Upper lobe of left lung (tissue), 6 donors: ENCODE measurements at regions not wholly inside any gene's neighbourhood (a gene's known extent, or its start where the extent isn't known, plus 50 kb on each side); places are given as distances from the start of the nearest gene placed in this dataset.
"Not testable (repeated sequence)": the region's sequence is repeated elsewhere in the genome, so short reads cannot be mapped to it uniquely, and the experiment has no call there.

ENCODE experiments used
- ATAC-seq, 2 donors: fragments of 200-7000 bp; cut with Tn5 transposase; one replicate each; pipeline ENCODE4 v1.9.1; 2022; ENCODE audit warnings: mild to moderate bottlenecking in 2 of 2, moderate library complexity in 2 of 2; ENCODE audit not compliant: low FRiP score in 2 of 2
- DNase-seq, 2 donors: peaks; one replicate each; pipeline ENCODE4 v3.0.0-alpha.2; 2019 to 2020
- H3K27ac ChIP-seq, 4 donors: fragments of 200-600 bp; sonication (generic); one replicate each; pipeline ENCODE4 v1.5.1; 2016 to 2019
- H3K27me3 ChIP-seq, 4 donors: fragments of 200-600 bp; sonication (generic); one replicate each; pipeline ENCODE4 v1.5.1; 2017 to 2019
- H3K36me3 ChIP-seq, 4 donors: fragments of 200-600 bp; sonication (generic); one replicate each; pipeline ENCODE4 v1.5.1; 2016 to 2019
- H3K4me1 ChIP-seq, 4 donors: fragments of 200-600 bp; sonication (generic); one replicate each; pipeline ENCODE4 v1.5.1; 2018 to 2019
- H3K4me3 ChIP-seq, 4 donors: fragments of 200-600 bp; sonication (generic); one replicate each; pipeline ENCODE4 v1.5.1; 2017 to 2019; ENCODE audit warnings: mild to moderate bottlenecking in 2 of 4, moderate library complexity in 1 of 4
- H3K9me3 ChIP-seq, 4 donors: fragments of 200-600 bp; sonication (generic); one replicate each; pipeline ENCODE4 v1.5.1; 2018 to 2019
- CTCF ChIP-seq, 6 experiments: fragments of 450-650 bp in 4 of 6; fragments of 200-600 bp in 2 of 6; sonication (generic) in 2 of 6; IDR thresholded peaks; one replicate each; pipeline ENCODE4 v1.5.1; 2016 to 2019; ENCODE audit warnings: antibody characterized with exemption in 6 of 6
- EP300 ChIP-seq, 4 donors: sonication (generic); formaldehyde crosslinking; IDR thresholded peaks; one replicate each; pipeline ENCODE4 v1.5.1; 2017; ENCODE audit warnings: antibody characterized with exemption in 4 of 4, control low read depth in 2 of 4
- POLR2A ChIP-seq, 4 donors: fragments of 450-650 bp; IDR thresholded peaks; one replicate each; pipeline ENCODE4 v1.5.1; 2016 to 2017; ENCODE audit warnings: antibody characterized with exemption in 4 of 4, mild to moderate bottlenecking in 2 of 4
- POLR2AphosphoS5 ChIP-seq, 2 donors: sonication (generic); formaldehyde crosslinking; IDR thresholded peaks; one replicate each; pipeline ENCODE4 v1.5.1; 2017; ENCODE audit warnings: antibody characterized with exemption in 2 of 2
- WGBS, 2 donors: methylation state at CpG; one replicate each; pipeline ENCODE4 v1.1.5; 2017 to 2018; 5-methylcytosine and 5-hydroxymethylcytosine counted together
- donor health status: DM: no; HTN: no; CAD: no; lungs with moderate emphysema.
- donor health status: DM: no; HTN: yes; CAD: no; lungs with severe emphysema.

DNA sequence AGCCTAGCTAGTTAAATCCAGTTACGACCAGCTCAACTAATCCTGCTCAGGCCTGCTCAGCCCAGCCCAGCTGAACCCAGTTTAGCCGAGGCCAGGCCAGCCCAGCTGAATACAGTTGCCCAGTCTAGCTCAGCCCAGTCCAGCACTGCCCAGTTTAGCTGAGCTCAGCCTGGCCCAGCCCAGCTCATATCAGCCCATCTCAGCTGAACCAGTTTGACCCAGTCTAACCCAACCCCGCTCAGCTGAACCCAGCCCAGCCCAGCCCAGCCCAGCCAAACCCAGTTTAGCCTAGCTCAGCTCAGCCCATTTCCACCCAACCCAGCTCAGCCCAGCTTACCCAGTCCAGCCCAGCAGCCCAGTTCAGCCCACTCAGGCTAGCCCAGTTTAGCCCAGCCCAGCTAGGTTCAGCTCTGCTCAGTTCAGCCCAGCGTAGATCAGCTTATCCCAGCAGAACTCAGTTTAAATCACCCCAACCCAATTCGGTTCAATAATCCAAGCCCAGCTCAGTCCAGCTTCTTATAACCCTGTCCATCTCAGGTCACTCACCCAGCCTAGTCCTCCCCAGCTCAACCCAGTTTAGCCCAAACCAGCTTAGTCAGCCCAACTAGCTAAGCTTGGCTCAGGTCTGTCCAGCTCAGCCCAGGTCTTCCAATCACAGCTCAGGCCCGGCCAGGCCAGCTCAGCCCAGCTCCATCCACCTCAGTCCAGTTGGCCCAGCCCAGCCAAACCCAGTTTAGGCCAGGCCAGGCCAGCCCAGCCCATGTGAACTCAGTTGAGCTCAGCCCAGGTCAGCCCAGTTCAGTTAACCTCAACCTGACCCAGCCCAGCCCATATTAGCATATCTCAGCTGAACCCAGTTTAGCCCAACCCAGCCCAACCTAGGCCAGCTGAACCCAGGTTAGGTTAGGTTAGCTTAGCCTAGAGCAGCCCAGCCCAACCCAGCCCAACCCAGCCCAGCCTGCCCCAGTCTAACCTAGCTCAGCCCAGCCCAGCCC, 76.7 kb downstream of the TMEM121 start:
- Histone ChIP-seq H3K27ac (no peak overlapping the region), H3K4me1 (no peaks in the 10 kb centered on the region), H3K4me3 (no peak overlapping the region), H3K27me3 (no peaks in the 10 kb centered on the region), H3K36me3 (no peaks in the 10 kb centered on the region), H3K9me3 (no peaks in the 10 kb centered on the region)
- DNase-seq = peak in 1 of 2 donors; percentile 42
- WGBS, 2 donors = 83 to 90% methylated on average over 3 to 6 of the region's 6 CpGs
- TF ChIP-seq POLR2AphosphoS5 (IDR thresholded peaks at IDR 0.05) (no peak), POLR2A (IDR thresholded peaks at IDR 0.05) (no peak), CTCF (IDR thresholded peaks at IDR 0.05) (no peak), EP300 (IDR thresholded peaks at IDR 0.05) (no peak)
- ATAC-seq = no peak

DNA sequence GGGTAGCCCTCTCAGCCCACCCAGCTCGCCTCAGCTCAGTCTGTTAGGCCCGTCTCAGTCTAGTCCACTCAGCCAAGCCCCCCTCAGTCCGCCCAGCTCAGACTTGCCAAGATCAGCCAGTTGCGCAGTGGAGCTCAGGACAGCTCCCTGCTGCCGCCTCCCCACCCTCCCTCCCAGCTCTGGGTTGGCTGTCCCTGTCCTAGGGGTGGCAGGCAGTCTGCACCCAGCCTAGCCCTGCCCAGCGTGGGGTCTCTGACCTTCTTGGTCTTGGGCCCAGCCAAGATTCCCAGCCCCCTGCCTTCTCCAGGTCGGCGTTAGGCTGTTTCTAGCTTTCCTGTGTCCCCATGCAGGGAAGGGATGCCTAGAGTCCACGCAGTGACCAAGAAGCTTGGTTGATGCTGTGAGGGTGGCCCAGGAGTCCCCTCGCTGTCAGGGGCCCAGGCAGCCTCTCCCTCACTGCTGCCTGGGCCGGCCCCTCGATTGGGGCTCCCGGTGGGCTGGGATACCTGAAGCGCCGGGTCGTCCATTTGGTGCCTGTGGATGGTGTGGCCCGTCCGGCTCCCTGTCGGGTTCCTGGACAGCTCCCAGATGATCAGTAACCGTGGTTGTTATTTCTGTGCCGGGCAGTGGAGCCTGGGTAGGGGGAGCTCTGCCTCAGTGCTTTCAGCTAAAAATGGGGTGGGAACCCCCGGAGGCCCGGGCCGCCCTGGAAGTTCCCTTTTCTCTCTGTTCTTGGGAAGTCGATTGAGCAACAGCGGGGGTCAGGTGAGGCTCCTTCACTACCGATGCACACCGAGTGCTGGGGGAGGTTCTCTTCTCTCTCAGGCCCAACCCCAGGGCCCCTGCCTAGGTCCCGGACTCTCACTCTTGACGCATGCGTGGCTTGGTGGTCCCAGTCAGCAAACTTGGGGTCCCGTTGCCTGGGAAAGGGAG, 78.4 kb downstream of the TMEM121 start:
- not testable (repeated sequence) for H3K27me3 ChIP-seq, H3K36me3 ChIP-seq, ATAC-seq, H3K27ac ChIP-seq, H3K9me3 ChIP-seq, H3K4me1 ChIP-seq, H3K4me3 ChIP-seq
- 73 to 87% methylated on average over 13 to 27 of the region's 32 CpGs for WGBS, 2 donors
- DNase-seq = peak in 1 of 2 donors; percentile 68

DNA sequence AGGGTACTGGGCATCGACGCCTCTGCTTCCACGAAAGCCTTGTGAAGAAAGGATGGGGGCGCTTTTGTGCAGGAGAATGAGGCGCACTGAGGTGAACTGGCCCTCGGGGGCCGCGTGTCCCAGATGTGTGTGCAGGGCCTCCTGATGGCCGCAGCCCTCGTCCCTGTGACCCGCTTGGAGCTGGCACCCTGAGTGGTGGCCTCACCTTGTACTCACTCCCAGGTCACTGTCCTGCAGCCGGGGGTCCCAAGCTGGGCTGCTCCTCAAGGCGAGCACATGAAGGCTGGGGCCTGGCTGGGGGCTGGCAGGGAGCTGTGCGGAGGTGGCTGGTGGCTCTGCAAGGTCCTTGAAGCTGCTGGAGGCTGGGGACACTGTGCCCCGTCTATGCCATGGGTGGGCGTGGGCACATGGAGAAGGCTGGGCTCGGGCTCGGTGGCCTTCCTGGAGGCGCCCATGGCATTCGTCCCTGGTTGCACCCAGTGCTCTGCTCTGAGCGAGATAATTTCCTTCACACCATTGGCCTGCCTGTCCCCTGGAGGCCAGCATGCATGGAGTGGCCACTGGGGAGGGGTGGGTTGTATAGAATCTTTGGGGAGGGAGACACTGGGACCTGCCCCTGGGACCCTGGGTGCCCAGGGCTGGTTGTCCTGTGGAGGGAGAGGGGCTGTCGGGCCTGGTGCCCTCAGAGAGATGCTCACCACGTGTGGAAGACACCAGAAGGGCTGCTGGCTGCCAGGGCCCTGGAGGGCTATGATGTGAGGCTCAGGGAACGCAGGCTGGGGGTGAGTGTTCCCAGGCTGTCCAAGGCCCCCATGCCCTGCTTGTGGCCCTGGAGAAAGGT, 79.3 kb downstream of the TMEM121 start:
- Histone ChIP-seq H3K36me3 (no peaks in the 10 kb centered on the region), H3K27me3 (no peaks in the 10 kb centered on the region), H3K9me3 (no peaks in the 10 kb centered on the region), H3K27ac (no peak overlapping the region), H3K4me1 (no peaks in the 10 kb centered on the region), H3K4me3 (no peak overlapping the region)
- DNase-seq = peak; percentile 15 to 72
- TF ChIP-seq POLR2A (IDR thresholded peaks at IDR 0.05) = no peak
- no peak for TF ChIP-seq POLR2AphosphoS5 (IDR thresholded peaks at IDR 0.05)
- no peak for TF ChIP-seq EP300 (IDR thresholded peaks at IDR 0.05)
- no peak for TF ChIP-seq CTCF (IDR thresholded peaks at IDR 0.05)
- ATAC-seq = peak in 1 of 2 donors; percentile 13
- 85 to 92% methylated on average over 22 to 24 of the region's 24 CpGs for WGBS, 2 donors

DNA sequence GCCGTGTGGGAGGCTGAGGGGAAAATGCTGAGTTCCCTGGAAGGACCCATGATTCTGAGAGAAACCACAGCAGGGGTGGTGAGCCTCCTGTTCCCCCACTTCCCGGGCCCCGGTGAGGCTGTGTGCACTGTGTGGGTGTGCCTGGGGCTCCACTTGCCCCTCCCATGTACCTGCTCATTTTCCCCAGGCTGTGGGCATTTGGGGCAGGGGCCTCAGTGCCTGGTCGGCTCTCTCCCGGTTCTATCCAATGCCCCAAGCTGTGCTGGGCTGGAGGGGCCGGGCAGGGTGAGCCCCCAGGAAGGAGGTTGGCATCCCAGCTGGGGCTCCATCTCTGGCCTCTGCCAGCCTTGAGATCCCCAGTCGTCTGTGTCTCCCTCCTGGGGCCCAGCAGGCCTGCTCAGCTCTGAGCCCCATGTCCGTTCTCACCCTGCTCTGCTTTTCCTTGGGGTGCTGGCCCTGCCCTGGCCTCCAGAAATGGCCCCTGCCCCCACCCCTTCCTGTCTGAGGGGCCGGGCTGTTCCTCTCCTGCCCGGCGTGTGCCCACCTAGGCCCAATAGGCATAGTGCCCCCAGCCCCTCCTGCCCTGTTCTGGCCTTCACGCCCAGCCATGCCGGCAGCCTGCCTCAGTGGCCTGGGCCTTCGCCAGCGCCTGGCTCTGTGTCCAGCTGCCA, 80.1 kb downstream of the TMEM121 start:
- 69 to 87% methylated on average over 11 to 15 of the region's 15 CpGs for WGBS, 2 donors
- not testable (repeated sequence) for H3K36me3 ChIP-seq, H3K4me3 ChIP-seq, H3K9me3 ChIP-seq, H3K27me3 ChIP-seq, H3K4me1 ChIP-seq, H3K27ac ChIP-seq
- DNase-seq (peak in 1 of 2 donors; percentile 55), ATAC-seq (peak in 1 of 2 donors; percentile 12)

DNA sequence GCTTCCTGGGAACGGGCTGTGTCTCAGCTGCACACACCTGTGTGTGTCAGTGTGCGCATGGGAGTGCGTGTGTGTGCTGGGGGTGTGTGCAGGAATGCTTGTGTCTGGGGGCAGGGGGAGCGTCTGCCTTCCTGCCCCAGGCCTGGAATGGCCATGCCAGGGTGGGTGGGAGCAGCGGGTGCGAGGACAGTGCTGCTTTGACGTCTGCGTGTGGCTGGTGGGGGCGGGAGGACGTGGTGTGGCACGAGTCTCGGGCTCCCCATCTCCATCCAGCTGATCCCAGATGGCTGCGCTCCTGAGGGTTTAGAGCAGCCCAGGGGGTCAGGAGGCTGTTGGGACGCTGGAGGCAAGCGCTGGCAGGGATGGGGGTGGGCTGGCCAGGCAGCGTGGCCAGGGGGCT, 80.6 kb downstream of the TMEM121 start:
- H3K27me3 ChIP-seq = not testable (repeated sequence)

GRCh38 chr14:105614987-105615386, 88.6 kb downstream of the TMEM121 start:
- H3K4me3 ChIP-seq, DNase-seq, H3K9me3 ChIP-seq, ATAC-seq, H3K36me3 ChIP-seq, H3K4me1 ChIP-seq, H3K27me3 ChIP-seq, H3K27ac ChIP-seq: not testable (repeated sequence)
- WGBS, 2 donors = 50% methylated on average over 1 of the region's 4 CpGs; no CpG with 5 or more reads in 1 of the 2 donors

More for the DNA sequence above, 80.6 kb downstream of the TMEM121 start:
- H3K4me1 ChIP-seq, ATAC-seq, H3K4me3 ChIP-seq, H3K36me3 ChIP-seq, H3K9me3 ChIP-seq, H3K27ac ChIP-seq: not testable (repeated sequence)
- DNase-seq = peak in 1 of 2 donors; percentile 78
- WGBS, 2 donors = 94% methylated on average over 8 of the region's 16 CpGs; no CpG with 5 or more reads in 1 of the 2 donors

DNA sequence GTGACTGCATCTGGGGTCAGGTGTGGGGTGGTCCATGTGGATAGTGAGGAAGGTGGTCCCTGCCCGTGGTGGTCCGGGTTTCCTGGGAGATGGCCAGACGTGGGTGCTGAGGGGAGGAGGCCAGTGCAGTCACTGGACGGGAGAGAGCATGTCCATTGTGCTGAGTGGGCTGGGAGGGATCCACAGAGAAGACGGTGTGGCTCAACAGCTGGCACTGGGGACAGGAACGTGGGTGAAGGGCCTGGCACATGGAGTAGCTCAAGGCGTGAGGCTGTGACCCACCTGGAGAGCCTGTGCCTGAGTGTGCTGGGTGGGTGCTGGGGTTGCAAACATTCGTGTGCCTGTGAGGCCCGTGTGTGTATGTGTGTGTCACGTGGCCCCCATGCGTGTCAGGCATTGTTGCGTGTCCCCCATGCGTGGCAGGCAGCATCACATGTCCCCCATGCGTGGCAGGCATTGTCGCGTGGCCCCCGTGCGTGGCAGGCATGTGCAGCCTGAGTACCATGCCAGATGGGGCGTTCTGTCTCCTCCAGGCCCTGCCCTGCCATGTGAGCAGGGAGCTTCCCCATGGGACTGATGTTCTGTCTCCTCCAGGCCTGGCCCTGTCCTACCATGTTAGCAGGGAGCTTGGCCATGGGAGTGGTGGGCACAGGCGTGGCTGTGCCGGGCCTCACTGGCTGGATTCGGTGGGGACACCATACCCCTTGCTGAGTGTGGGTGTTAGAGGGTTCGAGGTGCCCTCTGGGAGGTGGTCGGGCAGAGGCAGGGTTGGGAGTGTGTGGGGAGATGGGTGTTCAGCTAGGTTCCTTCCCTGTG, 89.8 kb downstream of the TMEM121 start:
- not testable (repeated sequence) for H3K4me1 ChIP-seq, H3K27ac ChIP-seq, H3K27me3 ChIP-seq, H3K9me3 ChIP-seq, H3K4me3 ChIP-seq, H3K36me3 ChIP-seq
- DNase-seq = peak in 1 of 2 donors; percentile 83
- WGBS, 2 donors = 72 to 77% methylated on average over 23 to 24 of the region's 24 CpGs
- peak; percentile 55 to 73 for ATAC-seq
